Immature natural killer cell (primary cell): ENCODE measurements at regions not wholly inside any gene's neighbourhood (a gene's known extent, or its start where the extent isn't known, plus 50 kb on each side); places are given as distances from the start of the nearest gene placed in this dataset.
"Not testable (repeated sequence)": the region's sequence is repeated elsewhere in the genome, so short reads cannot be mapped to it uniquely, and the experiment has no call there.

ENCODE experiments used
- DNase-seq, 3 donors: peaks; one replicate each; pipeline ENCODE4 v3.0.0; 2022; ENCODE audit warnings: mixed read lengths in 1 of 3
- H3K27ac Mint-ChIP-seq, 6 donors: one replicate each; pipeline ENCODE4 v1.8.0; 2020; ENCODE audit warnings: mixed read lengths in 6 of 6, mild to moderate bottlenecking in 5 of 6, inconsistent platforms in 4 of 6, moderate library complexity in 3 of 6
- H3K27me3 Mint-ChIP-seq, 3 donors: one replicate each; pipeline ENCODE4 v1.8.0; 2020 to 2021; ENCODE audit warnings: low read depth in 3 of 3, mild to moderate bottlenecking in 3 of 3, mixed read lengths in 3 of 3, moderate library complexity in 3 of 3, inconsistent platforms in 1 of 3
- H3K36me3 Mint-ChIP-seq, 3 donors: one replicate each; pipeline ENCODE4 v1.8.0; 2020; ENCODE audit warnings: mixed read lengths in 3 of 3, inconsistent platforms in 2 of 3, mild to moderate bottlenecking in 2 of 3
- H3K4me1 Mint-ChIP-seq, 2 donors: one replicate each; pipeline ENCODE4 v1.8.0; 2020; ENCODE audit warnings: inconsistent platforms in 2 of 2, mild to moderate bottlenecking in 2 of 2, mixed read lengths in 2 of 2, moderate library complexity in 1 of 2
- H3K4me3 Mint-ChIP-seq, 5 donors: one replicate each; pipeline ENCODE4 v1.8.0; 2020; ENCODE audit warnings: mild to moderate bottlenecking in 5 of 5, mixed read lengths in 5 of 5, inconsistent platforms in 3 of 5, moderate library complexity in 3 of 5
- H3K9me3 Mint-ChIP-seq, 6 donors: one replicate each; pipeline ENCODE4 v1.8.0; 2020; ENCODE audit warnings: mild to moderate bottlenecking in 6 of 6, mixed read lengths in 6 of 6, inconsistent platforms in 4 of 6, moderate library complexity in 3 of 6

GRCh38 chr4:187383181-187383580 lies 612.4 kb upstream of the ZFP42 start:
- no peak for DNase-seq
- Mint-ChIP-seq H3K4me3 (no peak overlapping the region), H3K27me3 (peaks cover 0 to 2% (median 0%) of the 10 kb centered on the region in 3 donors), H3K27ac (no peak overlapping the region), H3K9me3 (peaks cover 18 to 53% (median 25%) of the 10 kb centered on the region in 6 donors), H3K4me1 (no peaks in the 10 kb centered on the region), H3K36me3 (no peaks in the 10 kb centered on the region)

GRCh38 chr4:187387739-187388138 lies 607.8 kb upstream of the ZFP42 start:
- Mint-ChIP-seq H3K27ac (no peak overlapping the region), H3K9me3 (peaks cover 9 to 41% (median 12%) of the 10 kb centered on the region in 6 donors), H3K27me3 (peaks cover 0 to 3% (median 0%) of the 10 kb centered on the region in 3 donors), H3K4me1 (no peaks in the 10 kb centered on the region), H3K4me3 (no peak overlapping the region), H3K36me3 (no peaks in the 10 kb centered on the region)
- no peak for DNase-seq

GRCh38 chr4:187389420-187389819 lies 606.2 kb upstream of the ZFP42 start:
- no peaks in the 10 kb centered on the region for H3K4me1 Mint-ChIP-seq
- no peaks in the 10 kb centered on the region for H3K36me3 Mint-ChIP-seq
- H3K27ac Mint-ChIP-seq: no peak overlapping the region
- H3K27me3 Mint-ChIP-seq: peaks cover 0 to 3% (median 0%) of the 10 kb centered on the region in 3 donors
- no peak for DNase-seq
- H3K9me3 Mint-ChIP-seq: peaks cover 5 to 30% (median 7%) of the 10 kb centered on the region in 6 donors
- H3K4me3 Mint-ChIP-seq: no peak overlapping the region

- Mint-ChIP-seq H3K27me3 (peaks cover 0 to 3% (median 0%) of the 10 kb centered on the region in 3 donors), H3K9me3 (peaks cover 2 to 28% (median 8%) of the 10 kb centered on the region in 6 donors), H3K4me1 (no peaks in the 10 kb centered on the region), H3K4me3 (no peak overlapping the region), H3K36me3 (no peaks in the 10 kb centered on the region), H3K27ac (no peak overlapping the region)
- DNase-seq: no peak
Observed at GRCh38 chr4:187390646-187391045, 604.9 kb upstream of the ZFP42 start.

- Mint-ChIP-seq H3K9me3 (peaks cover 1 to 26% (median 6%) of the 10 kb centered on the region in 6 donors), H3K27ac (no peak overlapping the region), H3K4me1 (no peaks in the 10 kb centered on the region), H3K36me3 (no peaks in the 10 kb centered on the region), H3K27me3 (peaks cover 0 to 3% (median 0%) of the 10 kb centered on the region in 3 donors), H3K4me3 (no peak overlapping the region)
- no peak for DNase-seq
Observed at GRCh38 chr4:187393531-187394344, 601.8 kb upstream of the ZFP42 start.

- DNase-seq: no peak
- H3K27me3 Mint-ChIP-seq: peaks cover 0 to 3% (median 0%) of the 10 kb centered on the region in 3 donors
- no peak overlapping the region for H3K4me3 Mint-ChIP-seq
- H3K36me3 Mint-ChIP-seq: peaks cover 0 to 4% (median 0%) of the 10 kb centered on the region in 3 donors
- H3K4me1 Mint-ChIP-seq: no peaks in the 10 kb centered on the region
- H3K9me3 Mint-ChIP-seq: peaks cover 7 to 45% (median 19%) of the 10 kb centered on the region in 6 donors
- H3K27ac Mint-ChIP-seq: no peak overlapping the region
Observed at GRCh38 chr4:187396106-187396505, 599.5 kb upstream of the ZFP42 start.

GRCh38 chr4:187408447-187408846 lies 587.1 kb upstream of the ZFP42 start:
- H3K9me3 Mint-ChIP-seq: peaks cover 6 to 58% (median 37%) of the 10 kb centered on the region in 6 donors
- H3K4me1 Mint-ChIP-seq, H3K27me3 Mint-ChIP-seq, H3K36me3 Mint-ChIP-seq, H3K4me3 Mint-ChIP-seq, DNase-seq, H3K27ac Mint-ChIP-seq: not testable (repeated sequence)

GRCh38 chr4:187413564-187414358 lies 581.8 kb upstream of the ZFP42 start:
- Mint-ChIP-seq H3K4me3 (no peak overlapping the region), H3K4me1 (no peaks in the 10 kb centered on the region), H3K27ac (no peak overlapping the region), H3K36me3 (no peaks in the 10 kb centered on the region), H3K9me3 (peaks cover 7 to 44% (median 21%) of the 10 kb centered on the region in 6 donors), H3K27me3 (peaks cover 0 to 4% (median 2%) of the 10 kb centered on the region in 3 donors)
- DNase-seq: no peak

GRCh38 chr4:187414716-187415115 lies 580.9 kb upstream of the ZFP42 start:
- peaks cover 1 to 4% (median 2%) of the 10 kb centered on the region in 3 donors for H3K27me3 Mint-ChIP-seq
- no peak overlapping the region for H3K27ac Mint-ChIP-seq
- H3K9me3 Mint-ChIP-seq: peaks cover 7 to 53% (median 27%) of the 10 kb centered on the region in 6 donors
- H3K4me3 Mint-ChIP-seq: no peak overlapping the region
- no peak for DNase-seq
- H3K4me1 Mint-ChIP-seq: no peaks in the 10 kb centered on the region
- no peaks in the 10 kb centered on the region for H3K36me3 Mint-ChIP-seq

- no peaks in the 10 kb centered on the region for H3K36me3 Mint-ChIP-seq
- no peak overlapping the region for H3K27ac Mint-ChIP-seq
- H3K4me1 Mint-ChIP-seq: no peaks in the 10 kb centered on the region
- peaks cover 7 to 56% (median 27%) of the 10 kb centered on the region in 6 donors for H3K9me3 Mint-ChIP-seq
- no peak for DNase-seq
- H3K27me3 Mint-ChIP-seq: peaks cover 1 to 4% (median 2%) of the 10 kb centered on the region in 3 donors
- no peak overlapping the region for H3K4me3 Mint-ChIP-seq
Observed at GRCh38 chr4:187415231-187415630, 580.3 kb upstream of the ZFP42 start.

GRCh38 chr4:187416216-187416615 lies 579.4 kb upstream of the ZFP42 start:
- no peak for DNase-seq
- H3K27ac Mint-ChIP-seq: no peak overlapping the region
- no peak overlapping the region for H3K4me3 Mint-ChIP-seq
- no peaks in the 10 kb centered on the region for H3K4me1 Mint-ChIP-seq
- peaks cover 1 to 4% (median 2%) of the 10 kb centered on the region in 3 donors for H3K27me3 Mint-ChIP-seq
- H3K36me3 Mint-ChIP-seq: no peaks in the 10 kb centered on the region
- H3K9me3 Mint-ChIP-seq: peaks cover 7 to 58% (median 27%) of the 10 kb centered on the region in 6 donors

- H3K9me3 Mint-ChIP-seq: peaks cover 7 to 63% (median 29%) of the 10 kb centered on the region in 6 donors
- no peaks in the 10 kb centered on the region for H3K36me3 Mint-ChIP-seq
- DNase-seq: no peak
- H3K4me1 Mint-ChIP-seq: no peaks in the 10 kb centered on the region
- H3K27me3 Mint-ChIP-seq: peaks cover 0 to 4% (median 1%) of the 10 kb centered on the region in 3 donors
- no peak overlapping the region for H3K4me3 Mint-ChIP-seq
- H3K27ac Mint-ChIP-seq: no peak overlapping the region
Observed at GRCh38 chr4:187417721-187418120, 577.9 kb upstream of the ZFP42 start.

GRCh38 chr4:187422655-187423054 lies 572.9 kb upstream of the ZFP42 start:
- H3K27ac Mint-ChIP-seq: no peak overlapping the region
- H3K4me1 Mint-ChIP-seq: no peaks in the 10 kb centered on the region
- H3K36me3 Mint-ChIP-seq: no peaks in the 10 kb centered on the region

GRCh38 chr4:187424636-187425035 lies 570.9 kb upstream of the ZFP42 start:
- peaks cover 0 to 51% (median 31%) of the 10 kb centered on the region in 6 donors for H3K9me3 Mint-ChIP-seq
- no peaks in the 10 kb centered on the region for H3K4me1 Mint-ChIP-seq
- H3K4me3 Mint-ChIP-seq: no peak overlapping the region
- H3K27ac Mint-ChIP-seq: no peak overlapping the region
- H3K36me3 Mint-ChIP-seq: no peaks in the 10 kb centered on the region
- DNase-seq: no peak
- no peaks in the 10 kb centered on the region for H3K27me3 Mint-ChIP-seq

More at GRCh38 chr4:187422655-187423054, 572.9 kb upstream of the ZFP42 start:
- no peak overlapping the region for H3K4me3 Mint-ChIP-seq
- H3K9me3 Mint-ChIP-seq: peaks cover 0 to 56% (median 33%) of the 10 kb centered on the region in 6 donors
- peaks cover 0 to 1% (median 0%) of the 10 kb centered on the region in 3 donors for H3K27me3 Mint-ChIP-seq
- DNase-seq: no peak
